ENCODE measurements at regions not wholly inside any gene's neighbourhood (a gene's known extent, or its start where the extent isn't known, plus 50 kb on each side); places are given as distances from the start of the nearest gene placed in this dataset.

- no peaks in the 10 kb centered on the region for H3K36me3 ChIP-seq (ENCODE audit: low read depth, missing control alignments)
- no peak for TF ChIP-seq CTCF (IDR thresholded peaks at IDR 0.05)
- no peak for TF ChIP-seq POLR2A (IDR thresholded peaks at IDR 0.05)
- intact Hi-C loops (cut with DNase I; ENCODE audit: low total_unique reads) = no loop called here
- no peak overlapping the region for H3K4me3 ChIP-seq
- no peaks in the 10 kb centered on the region for H3K27me3 ChIP-seq
- no peak overlapping the region for H3K27ac ChIP-seq
- WGBS, 2 donors = 69 to 82% methylated on average over 10 of the region's 10 CpGs
- H3K9me3 ChIP-seq = no peaks in the 10 kb centered on the region
- H3K4me1 ChIP-seq = no peaks in the 10 kb centered on the region
- DNase-seq = no peak
These were observed 229.7 kb upstream of the ZNF32 start for GRCh38 chr10:43878386-43878785.

- no peaks in the 10 kb centered on the region for H3K4me1 ChIP-seq
- no peak overlapping the region for H3K27ac ChIP-seq
- no peak for DNase-seq
- intact Hi-C loops (cut with DNase I; ENCODE audit: low total_unique reads) = no loop called here
- 85 to 93% methylated on average over 7 of the region's 7 CpGs for WGBS, 2 donors
- no peaks in the 10 kb centered on the region for H3K9me3 ChIP-seq
- H3K27me3 ChIP-seq = no peaks in the 10 kb centered on the region
- TF ChIP-seq CTCF (IDR thresholded peaks at IDR 0.05) (no peak), POLR2A (IDR thresholded peaks at IDR 0.05) (no peak)
- no peak overlapping the region for H3K4me3 ChIP-seq
- H3K36me3 ChIP-seq (ENCODE audit: low read depth, missing control alignments) = no peaks in the 10 kb centered on the region
These were observed 228.3 kb upstream of the ZNF32 start for GRCh38 chr10:43876976-43877375.

- H3K4me1 ChIP-seq = no peaks in the 10 kb centered on the region
- H3K9me3 ChIP-seq = no peaks in the 10 kb centered on the region
- H3K27ac ChIP-seq = no peak overlapping the region
- no peak overlapping the region for H3K4me3 ChIP-seq
- no peak for TF ChIP-seq CTCF (IDR thresholded peaks at IDR 0.05)
- no peak for TF ChIP-seq POLR2A (IDR thresholded peaks at IDR 0.05)
- intact Hi-C loops (cut with DNase I; ENCODE audit: low total_unique reads) = no loop called here
- H3K27me3 ChIP-seq = no peaks in the 10 kb centered on the region
- DNase-seq = no peak
- no peaks in the 10 kb centered on the region for H3K36me3 ChIP-seq (ENCODE audit: low read depth, missing control alignments)
- WGBS, 2 donors = 81 to 85% methylated on average over 10 of the region's 10 CpGs
These were observed 226.3 kb upstream of the ZNF32 start for GRCh38 chr10:43874984-43875383.

GRCh38 chr10:43873717-43874116 lies 225.0 kb upstream of the ZNF32 start:
- DNase-seq = no peak
- TF ChIP-seq CTCF (IDR thresholded peaks at IDR 0.05) (no peak), POLR2A (IDR thresholded peaks at IDR 0.05) (no peak)
- Histone ChIP-seq H3K36me3 (ENCODE audit: low read depth, missing control alignments) (no peaks in the 10 kb centered on the region), H3K27me3 (no peaks in the 10 kb centered on the region), H3K27ac (no peak overlapping the region), H3K4me3 (no peak overlapping the region), H3K4me1 (peaks cover 1% of the 10 kb centered on the region), H3K9me3 (no peaks in the 10 kb centered on the region)
- 78 to 96% methylated on average over 1 to 5 of the region's 5 CpGs for WGBS, 2 donors
- intact Hi-C loops (cut with DNase I; ENCODE audit: low total_unique reads) = no loop called here

GRCh38 chr10:43872644-43873043 lies 224.0 kb upstream of the ZNF32 start:
- no peak for DNase-seq
- Histone ChIP-seq H3K4me1 (peaks cover 7% of the 10 kb centered on the region), H3K9me3 (no peaks in the 10 kb centered on the region), H3K4me3 (no peak overlapping the region), H3K36me3 (ENCODE audit: low read depth, missing control alignments) (no peaks in the 10 kb centered on the region), H3K27me3 (no peaks in the 10 kb centered on the region), H3K27ac (no peak overlapping the region)
- 88 to 95% methylated on average over 6 of the region's 6 CpGs for WGBS, 2 donors
- intact Hi-C loops (cut with DNase I; ENCODE audit: low total_unique reads) = no loop called here
- TF ChIP-seq CTCF (IDR thresholded peaks at IDR 0.05) (no peak), POLR2A (IDR thresholded peaks at IDR 0.05) (no peak)
